HG02943 (cell line): ENCODE measurements at regions not wholly inside any gene's neighbourhood (a gene's known extent, or its start where the extent isn't known, plus 50 kb on each side); places are given as distances from the start of the nearest gene placed in this dataset.
"Not testable (repeated sequence)": the region's sequence is repeated elsewhere in the genome, so short reads cannot be mapped to it uniquely, and the experiment has no call there.

ENCODE experiments used
- ATAC-seq: cut with Tn5 transposase; IDR thresholded peaks from one replicate; pipeline ENCODE4 v1.9.1; 2021; ENCODE audit warnings: mild to moderate bottlenecking, low read depth, moderate library complexity; ENCODE audit not compliant: unreplicated experiment

- no peak for ATAC-seq
These were observed 383.4 kb downstream of the USP25 start for GRCh38 chr21:16113052-16113715.

GRCh38 chr21:16115461-16115860 lies 385.7 kb downstream of the USP25 start:
- ATAC-seq, result no peak

- no peak for ATAC-seq
These were observed 386.3 kb downstream of the USP25 start for GRCh38 chr21:16116069-16116468.

- ATAC-seq, result no peak
These were observed 387.0 kb downstream of the USP25 start for GRCh38 chr21:16116798-16117197.

- no peak for ATAC-seq
These were observed 387.5 kb downstream of the USP25 start for GRCh38 chr21:16117331-16117730.

GRCh38 chr21:16117851-16118590 lies 388.2 kb downstream of the USP25 start:
- no peak for ATAC-seq

- no peak for ATAC-seq
These were observed 394.8 kb downstream of the USP25 start for GRCh38 chr21:16124378-16125138.

GRCh38 chr21:16125274-16125673 lies 395.5 kb downstream of the USP25 start:
- ATAC-seq, result no peak

- ATAC-seq, result not testable (repeated sequence)
These were observed 402.7 kb downstream of the USP25 start for GRCh38 chr21:16132453-16132852.

GRCh38 chr21:16133248-16133647 lies 403.5 kb downstream of the USP25 start:
- ATAC-seq, result no peak

- no peak for ATAC-seq
These were observed 404.4 kb downstream of the USP25 start for GRCh38 chr21:16134134-16134533.

GRCh38 chr21:16137106-16137505 lies 407.3 kb downstream of the USP25 start:
- no peak for ATAC-seq

GRCh38 chr21:16145052-16145451 lies 415.3 kb downstream of the USP25 start:
- no peak for ATAC-seq

GRCh38 chr21:16145479-16145878 lies 415.7 kb downstream of the USP25 start:
- no peak for ATAC-seq

- ATAC-seq, result no peak
These were observed 424.5 kb downstream of the USP25 start for GRCh38 chr21:16154321-16154720.

- ATAC-seq, result no peak
These were observed 425.3 kb downstream of the USP25 start for GRCh38 chr21:16154951-16155635.

- ATAC-seq, result no peak
These were observed 427.2 kb downstream of the USP25 start for GRCh38 chr21:16156841-16157489.

- no peak for ATAC-seq
These were observed 429.6 kb downstream of the USP25 start for GRCh38 chr21:16159213-16159970.

- ATAC-seq, result no peak
These were observed 430.2 kb downstream of the USP25 start for GRCh38 chr21:16159971-16160350.

- no peak for ATAC-seq
These were observed 433.2 kb downstream of the USP25 start for GRCh38 chr21:16162953-16163352.
